ENCODE measurements at regions not wholly inside any gene's neighbourhood (a gene's known extent, or its start where the extent isn't known, plus 50 kb on each side); places are given as distances from the start of the nearest gene placed in this dataset.

GRCh38 chr4:63644396-63644795 lies 764.9 kb downstream of the TECRL start:
- no peak for TF ChIP-seq EZH2 (IDR thresholded peaks at IDR 0.05; ENCODE audit: low read length)
- TF ChIP-seq, protein P1, sequence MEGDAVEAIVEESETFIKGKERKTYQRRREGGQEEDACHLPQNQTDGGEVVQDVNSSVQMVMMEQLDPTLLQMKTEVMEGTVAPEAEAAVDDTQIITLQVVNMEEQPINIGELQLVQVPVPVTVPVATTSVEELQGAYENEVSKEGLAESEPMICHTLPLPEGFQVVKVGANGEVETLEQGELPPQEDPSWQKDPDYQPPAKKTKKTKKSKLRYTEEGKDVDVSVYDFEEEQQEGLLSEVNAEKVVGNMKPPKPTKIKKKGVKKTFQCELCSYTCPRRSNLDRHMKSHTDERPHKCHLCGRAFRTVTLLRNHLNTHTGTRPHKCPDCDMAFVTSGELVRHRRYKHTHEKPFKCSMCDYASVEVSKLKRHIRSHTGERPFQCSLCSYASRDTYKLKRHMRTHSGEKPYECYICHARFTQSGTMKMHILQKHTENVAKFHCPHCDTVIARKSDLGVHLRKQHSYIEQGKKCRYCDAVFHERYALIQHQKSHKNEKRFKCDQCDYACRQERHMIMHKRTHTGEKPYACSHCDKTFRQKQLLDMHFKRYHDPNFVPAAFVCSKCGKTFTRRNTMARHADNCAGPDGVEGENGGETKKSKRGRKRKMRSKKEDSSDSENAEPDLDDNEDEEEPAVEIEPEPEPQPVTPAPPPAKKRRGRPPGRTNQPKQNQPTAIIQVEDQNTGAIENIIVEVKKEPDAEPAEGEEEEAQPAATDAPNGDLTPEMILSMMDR (optimal IDR thresholded peaks at IDR 0.05 in 1 of 3, IDR thresholded peaks at IDR 0.05 in 1 of 3, conservative IDR thresholded peaks at IDR 0.05 in 1 of 3; ENCODE audit: extremely low read depth in 1 of 3, insufficient read depth in 2 of 3, low read length in 3 of 3) = no peak

Data from keratinocyte (primary cell).